PC-9 (cell line): ENCODE measurements at regions not wholly inside any gene's neighbourhood (a gene's known extent, or its start where the extent isn't known, plus 50 kb on each side); places are given as distances from the start of the nearest gene placed in this dataset.

Source experiments
- BruUV-seq: library from RNA; stranded (reverse); fragments of 400-500 nt; replicated peaks from 2 replicates; lab custom pipeline; 2021; lab: Mats Ljungman, UMichigan
- CTCF ChIA-PET: fragments of 300-600 bp; sonication (Branson Sonifier 250); formaldehyde crosslinking; loops from one replicate; lab custom pipeline; 2022; ENCODE audit warnings: antibody characterized with exemption; lab: Charles Lee
- POLR2A ChIA-PET: fragments of 300-600 bp; sonication (Branson Sonifier 250); formaldehyde crosslinking; loops from one replicate; lab custom pipeline; 2022; ENCODE audit warnings: antibody characterized with exemption; ENCODE audit not compliant: unreplicated experiment; lab: Charles Lee
- DNase-seq, 2 experiments: peaks; one replicate each; pipeline versions ENCODE4 v3.0.0 to v3.0.0-alpha.2; 2015 to 2022; ENCODE audit warnings: mixed read lengths in 1 of 2
- H2AFZ ChIP-seq: fragments of 200-600 bp; sonication (generic); 2 replicates; pipeline ENCODE4 v1.8.1; 2017; ENCODE audit warnings: antibody characterized with exemption
- H3F3A ChIP-seq: fragments of 200-600 bp; sonication (generic); 2 replicates; pipeline ENCODE4 v1.8.1; 2017; ENCODE audit warnings: antibody characterized with exemption, mild to moderate bottlenecking, low read depth; ENCODE audit not compliant: insufficient read depth
- H3K27ac ChIP-seq: fragments of 200-600 bp; sonication (generic); 2 replicates; pipeline ENCODE4 v1.6.1; 2016; ENCODE audit warnings: mixed run types
- H3K27me3 ChIP-seq: fragments of 200-600 bp; sonication (generic); 2 replicates; pipeline ENCODE4 v1.6.1; 2016; ENCODE audit warnings: low read depth, mixed run types; ENCODE audit not compliant: insufficient read depth
- H3K36me3 ChIP-seq: fragments of 200-600 bp; sonication (generic); 2 replicates; pipeline ENCODE4 v1.6.1; 2016; ENCODE audit warnings: low read depth, mixed run types
- H3K4me1 ChIP-seq: fragments of 200-600 bp; sonication (generic); replicated peaks from 2 replicates; pipeline ENCODE4 v1.6.1; 2016; ENCODE audit warnings: mixed run types; ENCODE audit not compliant: insufficient read depth
- H3K4me2 ChIP-seq: fragments of 200-600 bp; sonication (generic); 2 replicates; pipeline ENCODE4 v1.6.1; 2017; ENCODE audit warnings: mixed run types
- H3K4me3 ChIP-seq: fragments of 200-600 bp; sonication (generic); 2 replicates; pipeline ENCODE4 v1.6.1; 2016; ENCODE audit warnings: mixed run types
- H3K79me2 ChIP-seq: fragments of 200-600 bp; sonication (generic); 2 replicates; pipeline ENCODE4 v1.6.1; 2017; ENCODE audit warnings: low read depth, mixed run types
- H3K9me2 ChIP-seq: fragments of 200-600 bp; sonication (generic); 2 replicates; pipeline ENCODE4 v1.8.1; 2017; ENCODE audit warnings: mild to moderate bottlenecking; ENCODE audit not compliant: insufficient read depth
- H3K9me3 ChIP-seq: fragments of 200-600 bp; sonication (generic); 2 replicates; pipeline ENCODE4 v1.8.1; 2016; ENCODE audit warnings: low read depth; ENCODE audit not compliant: insufficient read depth
- H4K20me1 ChIP-seq: fragments of 200-600 bp; sonication (generic); 2 replicates; pipeline ENCODE4 v1.8.1; 2017; ENCODE audit not compliant: insufficient read depth
- CTCF ChIP-seq: fragments of 200-600 bp; sonication (generic); conservative IDR thresholded peaks from 2 replicates; pipeline ENCODE4 v1.6.1; 2017; ENCODE audit warnings: mixed run types, antibody characterized with exemption, mild to moderate bottlenecking, moderate library complexity
- EZH2 ChIP-seq: fragments of 200-600 bp; sonication (generic); IDR thresholded peaks from 2 replicates; pipeline ENCODE4 v1.8.0; 2017; ENCODE audit warnings: antibody characterized with exemption, low read depth
- intact Hi-C: fragments of 100-400 bp; cut with micrococcal nuclease; formaldehyde crosslinking; loops from one replicate; pipeline ENCODE4 v1.10.0; 2022; ENCODE audit not compliant: unreplicated experiment

GRCh38 chr1:242736611-242737010, 212.1 kb upstream of the PLD5 start:
- no peaks in the 10 kb centered on the region for H3K79me2 ChIP-seq
- intact Hi-C loops: no loop called here
- DNase-seq: no peak
- H3K4me1 ChIP-seq: no peaks in the 10 kb centered on the region
- H3K27ac ChIP-seq: no peak overlapping the region
- ChIA-PET CTCF (no interaction called here), POLR2A (no interaction called here)
- H3K9me2 ChIP-seq: no peaks in the 10 kb centered on the region
- no peak overlapping the region for H3K4me3 ChIP-seq
- no peaks in the 10 kb centered on the region for H3K9me3 ChIP-seq
- no peak overlapping the region for H3K4me2 ChIP-seq
- H3K36me3 ChIP-seq: no peaks in the 10 kb centered on the region
- H3K27me3 ChIP-seq: no peaks in the 10 kb centered on the region
- BruUV-seq: no TSS peak
- no peak overlapping the region for H2AFZ ChIP-seq
- H3F3A ChIP-seq: no peaks in the 10 kb centered on the region
- no peak for TF ChIP-seq EZH2
- no peak for TF ChIP-seq CTCF
- no peaks in the 10 kb centered on the region for H4K20me1 ChIP-seq

GRCh38 chr1:242735323-242735722, 210.8 kb upstream of the PLD5 start:
- no peaks in the 10 kb centered on the region for H3K4me1 ChIP-seq
- no peaks in the 10 kb centered on the region for H3K9me2 ChIP-seq
- ChIA-PET POLR2A (no interaction called here), CTCF (no interaction called here)
- no peaks in the 10 kb centered on the region for H3F3A ChIP-seq
- H3K36me3 ChIP-seq: no peaks in the 10 kb centered on the region
- H3K4me2 ChIP-seq: no peak overlapping the region
- no peak for DNase-seq
- H3K27me3 ChIP-seq: 0 out of 2 replicates have a peak, but pooled peaks cover 3% of the 10 kb centered on the region
- intact Hi-C loops: no loop called here
- H4K20me1 ChIP-seq: no peaks in the 10 kb centered on the region
- BruUV-seq: no TSS peak
- TF ChIP-seq EZH2 (no peak), CTCF (no peak)
- no peak overlapping the region for H2AFZ ChIP-seq
- no peak overlapping the region for H3K4me3 ChIP-seq
- H3K79me2 ChIP-seq: no peaks in the 10 kb centered on the region
- no peak overlapping the region for H3K27ac ChIP-seq
- no peaks in the 10 kb centered on the region for H3K9me3 ChIP-seq

GRCh38 chr1:242731446-242731845, 206.9 kb upstream of the PLD5 start:
- intact Hi-C loops: no loop called here
- H3K27me3 ChIP-seq: peaks cover 12% of the 10 kb centered on the region
- CTCF ChIA-PET: no interaction called here
- no peaks in the 10 kb centered on the region for H3K4me1 ChIP-seq
- no TSS peak for BruUV-seq
- H3K9me2 ChIP-seq: no peaks in the 10 kb centered on the region
- DNase-seq: no peak
- no peaks in the 10 kb centered on the region for H3K9me3 ChIP-seq
- no peak overlapping the region for H3K4me2 ChIP-seq
- no peaks in the 10 kb centered on the region for H4K20me1 ChIP-seq
- POLR2A ChIA-PET: no interaction called here
- no peaks in the 10 kb centered on the region for H3K36me3 ChIP-seq
- H3K27ac ChIP-seq: no peak overlapping the region
- no peaks in the 10 kb centered on the region for H3K79me2 ChIP-seq
- no peak overlapping the region for H3K4me3 ChIP-seq
- H2AFZ ChIP-seq: no peak overlapping the region
- TF ChIP-seq EZH2 (no peak), CTCF (no peak)
- H3F3A ChIP-seq: no peaks in the 10 kb centered on the region
